ENCODE measurements at regions not wholly inside any gene's neighbourhood (a gene's known extent, or its start where the extent isn't known, plus 50 kb on each side); places are given as distances from the start of the nearest gene placed in this dataset.

DNA sequence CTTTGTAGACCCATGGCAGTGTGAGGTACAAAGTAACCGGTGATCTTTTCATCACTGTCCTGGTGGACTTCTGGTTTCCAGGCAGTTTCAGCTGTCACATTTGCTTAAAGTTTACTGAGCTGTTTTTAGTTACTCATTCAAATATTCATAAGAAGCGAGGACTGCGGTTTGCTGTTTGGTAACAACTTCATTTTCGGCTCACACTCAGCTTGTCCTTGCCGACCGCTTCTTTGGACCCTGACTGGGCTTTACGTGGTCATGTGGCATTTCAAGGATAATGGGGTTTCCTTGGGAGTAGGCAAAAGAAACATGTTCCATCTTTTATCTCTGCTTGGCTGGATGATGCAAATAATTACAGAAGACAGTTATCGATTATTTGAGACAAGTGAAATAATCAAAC is 350.7 kb downstream of the PAX3 start:
- TF ChIP-seq YY1 (IDR thresholded peaks at IDR 0.05; ENCODE audit: insufficient read depth, insufficient read length) (no peak), SUZ12 (IDR thresholded peaks at IDR 0.05; ENCODE audit: extremely low read depth, insufficient read depth, insufficient read length) (no peak)
